ENCODE measurements at regions not wholly inside any gene's neighbourhood (a gene's known extent, or its start where the extent isn't known, plus 50 kb on each side); places are given as distances from the start of the nearest gene placed in this dataset.

DNA sequence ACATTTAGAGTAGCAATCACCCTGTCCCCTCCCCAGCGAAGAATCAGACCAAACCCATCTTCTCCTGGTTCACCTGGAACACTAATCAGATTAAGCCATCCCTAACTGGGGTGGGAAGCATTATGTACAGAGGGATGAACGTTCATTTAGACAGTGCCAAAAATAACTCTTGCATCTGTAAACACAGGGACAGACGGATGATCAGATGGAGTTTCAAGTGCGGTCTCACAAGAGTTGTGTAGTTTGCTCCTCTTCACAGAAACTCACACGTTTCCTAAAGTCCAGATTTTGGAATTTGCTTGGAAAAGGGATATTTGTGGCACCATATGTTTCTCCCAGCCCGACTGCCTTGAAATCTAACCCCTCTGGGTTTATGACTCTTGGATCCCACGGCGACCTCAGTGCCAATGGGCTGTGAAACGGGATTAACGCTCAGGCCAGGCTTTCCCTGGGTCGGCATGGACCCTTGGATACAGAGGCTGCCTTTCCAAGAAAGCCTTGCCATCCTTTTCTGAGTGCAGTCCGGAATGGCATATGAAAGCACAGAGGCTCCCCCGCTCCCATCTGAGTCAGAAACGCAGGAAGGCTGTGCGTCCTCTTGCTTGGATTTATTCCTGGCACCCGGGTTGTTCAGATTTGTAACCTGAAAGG lies 293.2 kb upstream of the HABP2 start:
- DNase-seq (ENCODE audit: low spot score) = no peak

DNA sequence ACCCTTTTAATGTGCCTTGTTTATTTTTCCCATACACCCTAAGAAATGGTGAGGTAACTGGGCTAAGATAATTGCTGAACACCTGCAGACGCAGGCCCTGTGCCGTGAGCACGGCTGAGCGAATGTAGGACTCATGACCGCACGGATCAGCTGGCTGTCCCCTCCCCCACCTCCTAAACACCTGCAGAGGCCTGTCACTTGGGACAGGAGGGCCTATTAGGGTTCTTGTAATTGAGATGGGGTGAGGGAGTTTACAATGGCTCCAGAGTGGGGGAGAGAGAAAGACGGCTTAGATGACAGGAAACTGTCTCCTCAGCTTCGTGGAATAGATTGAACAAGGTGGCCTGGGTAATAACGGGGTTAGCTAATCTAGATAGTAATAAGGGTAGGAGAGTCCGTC lies 291.7 kb upstream of the HABP2 start:
- no peak for DNase-seq (ENCODE audit: low spot score)

DNA sequence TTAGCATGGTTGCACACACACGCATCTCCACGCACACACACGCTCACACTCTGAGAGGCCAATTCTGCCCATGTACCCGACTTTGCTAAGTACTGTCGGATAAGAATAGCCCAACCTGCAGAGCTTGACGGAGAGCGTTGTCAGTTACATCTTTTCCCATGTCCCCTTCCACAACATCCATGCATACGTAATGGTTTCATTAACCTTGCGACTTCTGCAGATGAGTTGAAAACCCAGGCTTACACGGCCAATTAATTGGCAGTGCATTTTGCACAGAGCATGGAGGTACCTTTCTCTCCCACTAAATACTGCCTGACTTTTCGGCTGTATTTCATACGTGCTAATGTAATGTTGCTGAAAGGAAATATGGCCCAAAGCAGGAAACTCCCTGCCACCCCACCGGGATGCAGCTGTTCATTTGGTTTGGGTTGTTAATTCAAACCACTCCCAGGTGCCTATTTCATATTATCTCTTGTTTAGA lies 291.2 kb upstream of the HABP2 start:
- no peak for DNase-seq (ENCODE audit: low spot score)

DNA sequence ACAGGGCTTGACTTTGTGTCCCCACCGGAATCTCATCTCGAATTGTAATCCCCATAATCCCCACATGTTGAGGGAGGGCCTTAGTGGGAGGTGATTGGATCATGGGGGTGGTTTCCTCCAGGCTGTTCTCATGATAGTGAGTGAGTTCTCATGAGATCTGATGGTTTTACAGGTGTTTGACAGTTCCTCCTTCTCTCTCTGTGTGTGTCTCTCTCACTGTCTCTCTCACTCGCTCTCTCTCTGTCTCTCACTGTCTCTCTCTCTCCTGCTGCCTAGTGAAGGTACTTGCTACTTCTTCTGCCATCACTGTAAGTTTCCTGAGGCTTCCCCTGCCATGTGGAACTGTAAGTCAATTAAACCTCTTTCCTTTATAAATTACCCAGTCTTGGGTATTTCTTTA lies 289.8 kb upstream of the HABP2 start:
- DNase-seq (ENCODE audit: low spot score) = no peak

DNA sequence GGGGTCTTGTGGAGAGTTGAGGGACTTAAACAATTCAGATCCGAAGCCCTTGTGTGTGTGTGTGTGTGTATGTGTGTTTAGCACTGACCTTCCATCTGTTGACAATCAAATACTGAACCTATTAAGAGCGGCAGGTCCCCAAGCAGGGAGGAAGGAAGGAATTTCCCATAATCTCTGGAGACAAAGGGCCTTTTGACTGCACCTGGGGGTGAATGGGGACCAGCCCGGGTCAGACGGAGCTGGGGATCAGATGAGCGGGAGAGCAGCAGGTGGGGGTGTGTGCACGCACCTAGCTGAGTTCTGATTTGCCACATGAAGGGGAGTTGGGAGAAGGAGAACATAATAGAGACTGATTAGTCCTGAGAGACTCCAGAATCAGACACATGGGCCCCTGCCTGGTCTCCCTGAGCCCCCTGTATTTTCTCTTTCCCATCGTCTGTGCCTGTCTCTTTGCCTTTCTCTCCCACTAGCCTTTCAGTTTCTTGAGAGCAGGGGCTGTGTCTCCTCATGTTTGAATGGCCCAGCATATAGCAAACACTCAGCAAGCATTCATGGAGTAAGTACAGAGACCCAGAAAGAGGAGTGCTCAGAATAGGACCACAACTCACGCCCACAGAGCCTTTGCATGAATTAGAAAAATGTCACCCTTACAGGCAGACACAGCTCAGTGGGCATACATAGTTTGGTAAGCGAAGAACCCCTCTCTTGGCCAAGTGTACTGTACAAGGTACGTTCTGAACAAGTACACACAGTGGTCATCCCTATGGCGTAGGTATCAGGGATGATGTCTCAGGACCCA lies 288.3 kb upstream of the HABP2 start:
- no peak for DNase-seq (ENCODE audit: low spot score)

DNA sequence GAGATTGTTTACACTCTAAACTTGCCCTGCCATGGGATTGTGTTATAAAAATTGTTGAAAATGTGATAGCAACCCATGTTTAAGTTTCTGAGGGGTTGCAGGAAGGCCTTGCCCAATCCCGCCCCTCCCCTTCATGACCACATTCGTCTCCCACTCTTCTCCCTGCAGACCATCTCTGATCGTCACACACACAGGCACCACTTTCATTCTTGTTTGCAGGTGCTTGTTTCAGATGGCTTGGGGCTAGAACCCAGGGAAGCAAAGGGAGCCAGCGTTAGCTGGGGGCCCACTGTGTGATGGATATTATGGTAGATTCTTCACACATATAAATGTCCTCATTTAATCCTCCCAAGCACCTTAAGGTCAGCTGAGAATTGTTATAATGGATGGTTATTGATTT lies 286.7 kb upstream of the HABP2 start:
- DNase-seq (ENCODE audit: low spot score) = no peak

DNA sequence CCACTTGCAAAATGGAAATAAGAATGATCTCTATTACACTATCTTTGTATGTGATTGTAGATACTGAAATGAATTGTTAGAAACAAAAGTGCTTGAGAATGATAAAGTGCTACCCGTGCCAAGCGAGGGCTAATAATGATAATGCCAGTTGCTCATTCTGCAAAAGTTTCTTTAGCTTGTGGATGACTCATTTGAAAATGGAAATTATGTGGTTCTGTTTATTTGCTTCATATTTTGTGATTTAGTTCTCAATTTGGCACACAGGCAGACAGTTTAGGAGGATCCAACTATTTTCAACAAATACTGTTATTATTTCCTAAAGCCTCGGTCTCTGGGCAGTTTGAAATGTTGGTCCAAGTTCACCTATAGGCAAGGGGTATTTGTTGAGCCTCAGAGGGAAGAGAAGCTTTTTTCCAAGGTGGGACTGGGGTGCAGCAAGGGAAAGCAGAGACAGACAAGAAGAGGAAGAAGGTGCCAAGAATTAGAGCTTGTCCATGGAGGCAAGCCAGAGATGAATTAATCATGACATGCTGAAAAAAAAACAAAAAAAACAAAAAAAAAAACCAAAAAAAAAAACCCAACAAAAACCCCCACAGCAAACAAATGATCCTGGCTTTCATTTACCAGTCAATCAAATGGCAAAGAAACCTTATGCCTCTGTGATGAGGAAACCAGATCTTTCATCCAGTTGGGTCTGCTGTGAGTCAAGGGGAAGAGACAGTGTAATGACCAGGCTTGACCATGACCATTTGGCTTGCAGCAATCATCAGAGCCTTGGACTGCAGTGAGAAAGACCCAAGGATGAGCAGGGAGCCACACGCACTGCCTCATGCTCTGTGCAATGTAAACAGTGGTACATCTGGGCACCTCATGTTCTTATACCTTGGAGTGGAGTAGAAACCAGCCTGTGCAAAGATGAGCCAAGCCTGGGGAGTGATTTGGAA lies 285.0 kb upstream of the HABP2 start:
- no peak for DNase-seq (ENCODE audit: low spot score)

DNA sequence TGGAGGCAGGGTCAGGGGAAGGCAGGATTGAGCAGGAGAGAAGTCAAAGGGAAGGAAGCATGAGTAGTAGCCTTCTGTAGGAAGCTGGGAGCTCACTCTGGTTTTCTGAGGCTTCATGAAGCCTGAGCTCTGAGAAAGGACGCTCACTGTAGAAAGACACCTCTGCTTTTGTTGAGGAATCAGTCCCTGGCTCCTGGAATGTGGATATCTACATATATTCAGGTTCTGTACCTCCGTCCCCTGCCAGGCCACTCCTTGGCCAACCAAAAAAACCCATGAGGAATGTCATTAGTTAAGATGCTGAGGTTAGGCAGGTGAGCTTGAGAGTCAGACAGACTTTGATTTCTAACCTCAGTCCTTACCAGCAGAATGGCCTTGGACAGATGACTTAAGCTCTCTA lies 283.5 kb upstream of the HABP2 start:
- DNase-seq (ENCODE audit: low spot score) = no peak

DNA sequence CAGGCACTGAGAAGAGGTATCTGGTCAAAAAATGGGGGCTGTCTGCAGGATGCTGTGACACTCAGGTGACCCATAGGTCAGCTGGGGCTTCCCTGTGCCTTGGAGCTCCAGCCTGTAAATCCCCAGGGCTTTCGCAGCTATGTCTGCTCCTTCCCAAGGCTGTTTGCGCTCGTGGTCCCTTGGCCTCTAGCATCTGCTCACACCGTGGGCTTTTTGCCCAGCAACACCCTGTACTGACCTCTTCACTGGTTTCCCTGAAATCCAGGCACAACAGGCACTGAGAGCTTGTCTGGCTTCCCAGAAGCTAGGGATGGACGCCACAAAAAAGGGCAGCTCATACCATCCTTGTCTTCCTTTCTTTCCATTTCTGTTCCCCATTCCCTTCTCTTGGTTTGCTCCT lies 280.3 kb upstream of the HABP2 start:
- DNase-seq (ENCODE audit: low spot score) = no peak

DNA sequence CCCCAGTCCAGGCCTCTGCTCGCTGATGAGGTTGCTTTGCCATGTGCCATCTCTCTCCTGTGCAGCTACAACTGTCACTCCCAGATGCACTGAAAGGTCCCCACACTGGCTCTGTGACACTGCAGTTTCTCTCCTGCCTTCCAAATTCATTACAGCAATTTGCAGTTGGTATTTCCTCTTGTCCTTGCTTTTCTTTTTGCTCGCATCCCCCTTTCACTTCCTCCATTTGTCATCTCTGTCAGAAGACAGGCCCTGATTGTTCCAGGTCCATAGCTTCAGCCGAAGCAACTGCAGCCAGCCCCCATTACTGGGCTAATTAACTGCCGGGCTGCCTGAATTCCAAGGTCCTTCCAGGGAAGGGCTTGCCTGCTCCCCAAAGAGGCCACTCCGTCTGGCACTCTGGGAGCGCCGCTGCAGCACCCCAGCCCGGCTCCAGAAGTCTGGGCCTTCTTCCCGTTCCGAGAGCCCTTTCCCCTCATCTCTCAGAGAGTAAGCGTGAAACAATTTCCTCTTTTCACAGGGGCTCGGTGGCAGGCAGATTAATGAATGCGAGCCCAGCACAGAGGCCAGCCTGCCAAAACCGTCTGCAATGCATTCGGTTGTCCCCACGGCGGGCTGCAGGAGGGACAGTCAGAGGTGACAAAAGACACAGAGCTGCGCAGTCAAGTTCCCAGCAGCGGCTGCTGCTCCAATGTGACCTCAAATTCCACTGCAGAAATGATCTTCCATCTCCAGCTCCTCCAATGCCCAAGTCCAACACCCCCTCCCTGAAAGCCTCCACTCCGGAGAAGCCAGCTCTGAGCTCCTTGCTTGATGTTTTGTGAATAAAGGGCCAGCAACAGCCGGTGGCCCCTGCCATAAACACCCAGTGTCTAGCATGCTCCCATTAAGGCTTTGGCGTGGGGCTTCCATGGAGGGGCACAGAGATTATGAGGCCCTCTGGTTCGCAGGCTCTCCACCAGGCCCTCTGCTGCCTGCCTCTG lies 279.4 kb upstream of the HABP2 start:
- peak; percentile 2 for DNase-seq (ENCODE audit: low spot score)

DNA sequence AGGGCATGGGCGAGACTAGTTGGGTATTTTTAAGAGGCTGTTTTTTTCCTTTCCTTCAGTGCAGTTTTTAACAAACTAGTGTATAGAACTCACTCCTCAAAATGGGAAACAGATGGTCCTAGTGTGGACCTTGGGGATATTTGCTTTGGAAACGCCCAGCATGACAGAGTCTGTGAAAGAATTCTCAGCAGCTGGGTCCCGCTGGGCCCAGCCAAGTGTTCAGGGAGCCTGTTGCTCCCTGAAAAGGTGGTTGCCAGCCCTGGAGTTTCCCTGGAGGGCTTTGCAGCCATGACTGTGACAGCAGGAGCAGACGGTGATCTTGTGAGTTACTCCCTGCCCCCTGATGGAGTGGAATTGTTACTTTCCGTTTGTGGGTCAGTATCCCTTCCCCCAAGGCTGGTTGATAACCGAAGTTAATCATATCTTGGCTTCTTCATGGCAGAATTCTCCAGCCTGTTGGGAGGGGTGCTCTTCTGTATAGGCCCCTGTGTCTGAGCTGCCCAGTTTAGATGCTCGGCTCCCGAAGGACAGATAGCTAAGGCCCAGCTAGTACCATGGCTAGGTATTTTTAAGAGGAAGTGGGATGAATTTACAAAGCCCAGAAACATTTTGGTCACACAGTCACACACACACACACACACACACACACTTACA lies 278.6 kb upstream of the HABP2 start:
- no peak for DNase-seq (ENCODE audit: low spot score)

DNA sequence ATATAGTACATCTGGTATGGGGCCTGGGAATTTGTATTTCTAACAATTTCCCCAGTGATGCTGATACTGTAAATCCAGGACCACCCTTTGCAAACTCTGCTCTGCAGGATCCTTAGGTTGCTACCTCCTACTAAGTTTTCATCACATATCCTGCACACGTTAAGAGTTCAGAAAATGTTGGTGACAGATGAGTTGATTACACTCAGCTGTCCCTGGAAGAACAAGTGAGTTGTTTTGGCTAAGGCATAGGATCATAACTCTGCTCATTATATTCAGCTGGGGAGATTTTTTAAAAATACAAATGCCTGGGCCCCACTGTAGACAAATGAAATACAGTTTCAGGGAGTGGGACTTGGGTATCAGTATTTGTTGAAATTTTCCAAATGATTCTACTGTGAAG lies 274.6 kb upstream of the HABP2 start:
- DNase-seq (ENCODE audit: low spot score) = no peak

DNA sequence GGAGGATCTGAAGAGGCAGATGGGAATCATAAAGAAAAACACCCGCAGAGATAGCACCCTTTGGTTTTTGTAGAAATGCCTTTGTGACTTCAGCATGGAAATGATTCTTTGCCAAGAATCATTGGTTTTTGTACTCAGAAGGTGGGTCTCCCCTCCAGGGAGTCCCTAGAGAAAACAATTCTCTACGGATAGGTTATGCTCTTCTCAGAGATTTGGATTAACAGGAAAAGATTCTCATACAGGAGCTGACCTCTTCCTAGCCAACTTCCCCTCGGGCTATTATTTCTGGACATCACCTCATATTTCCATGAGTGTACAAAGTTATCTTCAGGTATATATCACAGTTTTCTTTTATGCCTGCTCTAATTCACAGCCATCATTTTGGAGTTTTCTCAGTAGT lies 274.2 kb upstream of the HABP2 start:
- no peak for DNase-seq (ENCODE audit: low spot score)

DNA sequence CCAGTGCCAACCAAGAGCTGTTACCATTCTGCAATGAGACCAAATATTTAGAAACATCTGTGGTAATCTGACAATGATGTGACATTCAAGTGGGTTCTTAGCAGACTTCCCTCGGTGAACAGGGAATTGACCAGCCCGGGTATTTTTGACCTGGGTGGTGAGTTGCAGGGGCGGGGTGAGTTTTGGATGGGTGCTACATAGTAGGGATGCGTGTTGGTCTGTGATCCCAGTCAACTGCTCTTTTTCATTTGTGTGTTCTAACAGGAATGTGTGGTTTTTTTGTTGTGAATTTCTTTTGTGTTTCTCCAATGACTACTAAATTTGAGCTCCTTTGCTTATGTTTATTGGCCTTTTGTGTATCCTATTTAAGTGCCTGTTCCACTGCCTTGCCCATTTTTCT lies 273.6 kb upstream of the HABP2 start:
- DNase-seq (ENCODE audit: low spot score) = no peak

DNA sequence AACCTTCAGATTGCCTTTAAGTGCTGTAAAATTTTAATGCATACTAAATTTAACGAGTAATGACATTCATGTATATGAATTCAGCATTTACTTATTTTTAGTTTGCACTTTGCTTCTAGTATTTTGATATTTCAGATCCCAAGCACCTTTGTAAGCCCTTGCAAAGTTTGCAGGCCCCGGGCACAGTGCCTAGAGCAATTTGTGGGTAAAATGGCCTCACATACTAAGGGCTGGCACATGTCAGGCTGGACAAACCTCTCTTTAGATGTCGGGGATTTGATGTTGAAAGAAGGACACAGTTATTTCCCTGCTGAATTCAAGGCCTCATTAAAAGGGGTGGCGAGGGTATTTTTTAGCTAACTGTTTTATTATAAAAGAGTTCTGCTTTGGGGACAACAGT lies 270.3 kb upstream of the HABP2 start:
- no peak for DNase-seq (ENCODE audit: low spot score)

DNA sequence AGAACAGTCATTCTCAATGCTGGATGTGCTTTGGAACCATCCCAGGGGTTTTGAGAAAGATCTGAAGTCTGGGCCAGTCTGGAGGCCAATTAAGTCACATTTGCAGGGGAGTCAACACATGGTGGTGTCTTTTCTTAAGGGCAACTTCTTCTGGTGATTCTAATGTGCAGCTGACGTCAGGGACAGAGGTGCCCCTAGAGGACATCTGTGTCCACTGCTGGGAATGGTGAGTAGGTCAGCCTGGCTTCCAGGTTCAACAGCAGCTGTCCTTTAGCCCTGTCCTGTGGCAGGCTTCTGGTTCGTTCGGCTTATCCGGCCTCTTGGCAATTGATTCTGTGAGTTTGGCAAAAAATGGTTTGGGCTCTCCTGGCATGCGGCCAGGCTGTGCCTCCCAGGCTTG lies 269.7 kb upstream of the HABP2 start:
- no peak for DNase-seq (ENCODE audit: low spot score)

DNA sequence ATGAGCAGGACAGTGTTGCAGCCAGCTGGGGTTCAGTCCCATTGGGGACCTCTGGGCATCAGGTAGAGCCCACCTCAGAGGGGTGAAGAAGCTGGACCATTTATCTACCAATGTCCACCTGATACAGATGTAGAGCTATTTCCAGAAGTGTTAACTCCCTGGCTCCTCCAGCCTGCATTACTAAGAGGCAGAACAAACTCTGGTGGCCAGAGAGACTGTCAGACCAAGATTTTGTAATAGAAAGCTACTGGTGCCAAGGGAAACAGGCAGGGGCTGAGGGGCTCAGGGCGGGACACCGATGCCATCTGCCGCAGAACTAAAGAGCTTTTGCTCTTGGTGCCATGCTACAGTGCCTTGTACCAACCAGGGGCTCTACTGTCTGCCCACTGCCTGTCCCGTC lies 268.2 kb upstream of the HABP2 start:
- DNase-seq (ENCODE audit: low spot score) = no peak

DNA sequence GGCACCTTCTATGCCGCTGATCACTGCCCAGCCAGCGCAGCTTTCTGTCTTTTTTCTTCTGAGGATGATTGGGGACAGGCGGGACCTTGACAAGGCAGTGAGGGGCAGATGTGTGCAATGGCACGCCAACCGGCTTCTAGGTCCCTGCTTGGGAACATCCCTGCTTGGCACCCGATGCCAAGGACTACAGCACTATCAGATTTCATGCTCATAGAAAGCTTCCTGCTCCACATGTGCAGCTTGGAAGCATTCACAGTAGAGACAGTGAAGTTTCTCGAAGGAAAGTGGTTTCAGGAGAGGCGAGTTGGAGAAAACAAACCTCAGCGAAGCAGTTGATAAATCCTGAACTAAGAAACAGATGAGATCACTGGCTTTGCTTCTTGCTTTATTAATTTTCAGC lies 267.5 kb upstream of the HABP2 start:
- no peak for DNase-seq (ENCODE audit: low spot score)

DNA sequence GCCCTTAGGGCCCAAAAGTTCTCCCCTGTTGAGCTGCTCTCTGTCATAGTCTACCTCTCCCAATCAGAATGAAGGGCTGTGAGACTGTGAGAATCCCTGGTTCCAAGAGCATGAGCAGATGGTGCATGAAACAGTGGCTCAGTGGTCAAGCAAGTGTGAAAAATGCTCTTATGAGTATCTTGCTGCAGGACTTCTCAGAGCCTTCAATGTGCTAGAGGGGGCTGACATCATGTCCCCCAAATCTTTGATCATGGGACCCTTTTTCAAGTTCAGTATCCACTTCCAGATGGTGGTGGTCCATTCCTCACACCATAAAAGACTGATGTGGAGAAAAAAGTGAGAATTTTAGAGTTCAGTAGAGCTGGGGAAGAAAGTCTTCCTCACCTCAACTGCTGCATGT lies 265.3 kb upstream of the HABP2 start:
- DNase-seq (ENCODE audit: low spot score) = no peak

DNA sequence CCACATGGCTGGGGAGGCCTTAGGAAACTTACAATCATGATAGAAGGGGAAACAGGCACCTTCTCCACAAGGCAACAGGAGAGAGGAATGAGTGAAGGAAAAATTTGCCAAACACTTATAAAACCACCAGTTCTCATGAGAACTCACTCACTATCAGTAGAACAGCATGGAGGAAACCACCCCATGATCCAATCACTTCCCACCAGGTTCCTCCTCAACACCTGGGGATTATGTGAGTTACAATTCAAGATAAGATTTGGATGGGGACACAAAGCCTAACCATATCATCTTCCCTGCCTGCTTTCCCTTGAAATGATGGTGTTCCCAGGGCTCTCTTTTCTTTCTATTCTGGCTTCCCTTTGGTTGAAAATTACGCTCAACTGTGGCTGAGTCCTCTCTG lies 262.7 kb upstream of the HABP2 start:
- no peak for DNase-seq (ENCODE audit: low spot score)

DNA sequence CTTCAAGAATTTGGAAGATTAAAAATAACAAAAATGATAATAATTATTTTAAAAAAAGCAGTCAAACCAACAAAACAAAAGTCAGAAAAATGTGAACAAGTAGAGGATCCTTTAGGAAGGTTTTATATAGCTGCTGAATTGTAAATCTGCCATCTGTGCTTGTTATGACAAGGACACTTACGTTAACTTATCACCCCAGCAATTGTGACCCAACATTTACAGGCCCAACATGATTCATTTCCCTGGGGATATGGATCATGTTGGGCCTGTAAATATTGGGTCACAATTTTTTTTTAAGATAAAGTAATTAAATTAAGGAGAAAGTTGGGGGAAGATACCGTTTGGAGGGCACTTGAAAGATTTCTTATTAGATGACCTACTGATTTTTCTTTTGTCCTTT lies 261.4 kb upstream of the HABP2 start:
- no peak for DNase-seq (ENCODE audit: low spot score)
